ENCODE measurements at regions not wholly inside any gene's neighbourhood (a gene's known extent, or its start where the extent isn't known, plus 50 kb on each side); places are given as distances from the start of the nearest gene placed in this dataset.

DNA sequence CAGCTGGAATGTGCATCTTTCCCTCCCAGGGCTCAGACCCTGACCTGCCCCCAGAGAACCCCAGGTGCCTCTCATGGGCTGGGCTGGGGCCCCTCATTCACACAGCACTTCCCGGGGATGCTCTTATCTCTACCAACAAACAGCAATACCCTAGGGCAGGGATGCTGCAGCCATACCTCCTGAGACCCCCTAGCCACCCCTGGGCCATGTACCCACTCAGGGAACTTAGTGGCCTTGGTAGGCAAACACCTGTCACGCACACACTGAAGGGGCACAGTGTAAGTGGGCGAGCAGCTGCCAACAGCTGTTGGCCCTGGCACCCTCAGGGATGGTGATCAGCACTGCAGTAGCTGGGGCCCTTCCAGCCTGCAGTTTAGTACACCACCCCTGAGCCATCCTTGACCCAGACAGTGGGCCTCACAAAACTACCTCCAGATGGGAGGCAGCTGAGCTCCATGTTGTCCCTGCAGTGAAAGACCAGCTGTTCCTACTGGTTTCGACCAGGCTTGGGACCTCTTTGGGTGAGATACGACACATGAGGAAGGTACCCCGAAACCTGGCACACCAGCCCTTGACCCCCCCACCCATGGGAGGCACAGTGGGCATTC is 1723.6 kb downstream of the TP53TG3F start:
- TF ChIP-seq ZNF701 (tag by site-specific recombination; IDR thresholded peaks at IDR 0.05) (no peak), HOXA7 (CRISPR knock-in tag; IDR thresholded peaks at IDR 0.05; ENCODE audit: borderline replicate concordance) (no peak), GLI2 (tag by site-specific recombination; IDR thresholded peaks at IDR 0.05; ENCODE audit: borderline replicate concordance, low read depth) (no peak), ZSCAN16 (tag by site-specific recombination; IDR thresholded peaks at IDR 0.05) (no peak), ZNF610 (tag by site-specific recombination; IDR thresholded peaks at IDR 0.05; ENCODE audit: borderline replicate concordance) (no peak), ZNF501 (tag by site-specific recombination; IDR thresholded peaks at IDR 0.05) (no peak), PRDM1 (tag by site-specific recombination; IDR thresholded peaks at IDR 0.05) (no peak), ZNF843 (tag by site-specific recombination; IDR thresholded peaks at IDR 0.05) (no peak), ZNF600 (tag by site-specific recombination; IDR thresholded peaks at IDR 0.05) (no peak), ZNF529 (tag by site-specific recombination; IDR thresholded peaks at IDR 0.05; ENCODE audit: insufficient replicate concordance) (no peak), ZBTB7A (tag by site-specific recombination; IDR thresholded peaks at IDR 0.05; ENCODE audit: low read depth) (no peak), ZNF48 (tag by site-specific recombination; IDR thresholded peaks at IDR 0.05) (no peak), ZNF777 (tag by site-specific recombination; IDR thresholded peaks at IDR 0.05; ENCODE audit: borderline replicate concordance) (no peak)
- TF ChIP-seq, protein P1, sequence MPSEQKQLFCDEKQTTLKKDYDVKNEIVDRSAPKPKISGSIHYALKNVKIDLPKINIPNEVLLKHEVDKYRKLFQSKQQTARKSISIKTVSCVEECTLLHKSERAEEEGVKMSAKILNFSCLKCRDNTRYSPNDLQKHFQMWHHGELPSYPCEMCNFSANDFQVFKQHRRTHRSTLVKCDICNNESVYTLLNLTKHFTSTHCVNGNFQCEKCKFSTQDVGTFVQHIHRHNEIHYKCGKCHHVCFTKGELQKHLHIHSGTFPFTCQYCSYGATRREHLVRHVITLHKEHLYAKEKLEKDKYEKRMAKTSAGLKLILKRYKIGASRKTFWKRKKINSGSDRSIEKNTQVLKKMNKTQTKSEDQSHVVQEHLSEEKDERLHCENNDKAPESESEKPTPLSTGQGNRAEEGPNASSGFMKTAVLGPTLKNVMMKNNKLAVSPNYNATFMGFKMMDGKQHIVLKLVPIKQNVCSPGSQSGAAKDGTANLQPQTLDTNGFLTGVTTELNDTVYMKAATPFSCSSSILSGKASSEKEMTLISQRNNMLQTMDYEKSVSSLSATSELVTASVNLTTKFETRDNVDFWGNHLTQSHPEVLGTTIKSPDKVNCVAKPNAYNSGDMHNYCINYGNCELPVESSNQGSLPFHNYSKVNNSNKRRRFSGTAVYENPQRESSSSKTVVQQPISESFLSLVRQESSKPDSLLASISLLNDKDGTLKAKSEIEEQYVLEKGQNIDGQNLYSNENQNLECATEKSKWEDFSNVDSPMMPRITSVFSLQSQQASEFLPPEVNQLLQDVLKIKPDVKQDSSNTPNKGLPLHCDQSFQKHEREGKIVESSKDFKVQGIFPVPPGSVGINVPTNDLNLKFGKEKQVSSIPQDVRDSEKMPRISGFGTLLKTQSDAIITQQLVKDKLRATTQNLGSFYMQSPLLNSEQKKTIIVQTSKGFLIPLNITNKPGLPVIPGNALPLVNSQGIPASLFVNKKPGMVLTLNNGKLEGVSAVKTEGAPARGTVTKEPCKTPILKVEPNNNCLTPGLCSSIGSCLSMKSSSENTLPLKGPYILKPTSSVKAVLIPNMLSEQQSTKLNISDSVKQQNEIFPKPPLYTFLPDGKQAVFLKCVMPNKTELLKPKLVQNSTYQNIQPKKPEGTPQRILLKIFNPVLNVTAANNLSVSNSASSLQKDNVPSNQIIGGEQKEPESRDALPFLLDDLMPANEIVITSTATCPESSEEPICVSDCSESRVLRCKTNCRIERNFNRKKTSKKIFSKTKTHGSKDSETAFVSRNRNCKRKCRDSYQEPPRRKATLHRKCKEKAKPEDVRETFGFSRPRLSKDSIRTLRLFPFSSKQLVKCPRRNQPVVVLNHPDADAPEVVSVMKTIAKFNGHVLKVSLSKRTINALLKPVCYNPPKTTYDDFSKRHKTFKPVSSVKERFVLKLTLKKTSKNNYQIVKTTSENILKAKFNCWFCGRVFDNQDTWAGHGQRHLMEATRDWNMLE (tag by site-specific recombination; conservative IDR thresholded peaks at IDR 0.05; ENCODE audit: low read depth), result no peak
- TF ChIP-seq, protein P2, sequence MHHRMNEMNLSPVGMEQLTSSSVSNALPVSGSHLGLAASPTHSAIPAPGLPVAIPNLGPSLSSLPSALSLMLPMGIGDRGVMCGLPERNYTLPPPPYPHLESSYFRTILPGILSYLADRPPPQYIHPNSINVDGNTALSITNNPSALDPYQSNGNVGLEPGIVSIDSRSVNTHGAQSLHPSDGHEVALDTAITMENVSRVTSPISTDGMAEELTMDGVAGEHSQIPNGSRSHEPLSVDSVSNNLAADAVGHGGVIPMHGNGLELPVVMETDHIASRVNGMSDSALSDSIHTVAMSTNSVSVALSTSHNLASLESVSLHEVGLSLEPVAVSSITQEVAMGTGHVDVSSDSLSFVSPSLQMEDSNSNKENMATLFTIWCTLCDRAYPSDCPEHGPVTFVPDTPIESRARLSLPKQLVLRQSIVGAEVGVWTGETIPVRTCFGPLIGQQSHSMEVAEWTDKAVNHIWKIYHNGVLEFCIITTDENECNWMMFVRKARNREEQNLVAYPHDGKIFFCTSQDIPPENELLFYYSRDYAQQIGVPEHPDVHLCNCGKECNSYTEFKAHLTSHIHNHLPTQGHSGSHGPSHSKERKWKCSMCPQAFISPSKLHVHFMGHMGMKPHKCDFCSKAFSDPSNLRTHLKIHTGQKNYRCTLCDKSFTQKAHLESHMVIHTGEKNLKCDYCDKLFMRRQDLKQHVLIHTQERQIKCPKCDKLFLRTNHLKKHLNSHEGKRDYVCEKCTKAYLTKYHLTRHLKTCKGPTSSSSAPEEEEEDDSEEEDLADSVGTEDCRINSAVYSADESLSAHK (tag by site-specific recombination; IDR thresholded peaks at IDR 0.05), result no peak
- TF ChIP-seq, protein P3, sequence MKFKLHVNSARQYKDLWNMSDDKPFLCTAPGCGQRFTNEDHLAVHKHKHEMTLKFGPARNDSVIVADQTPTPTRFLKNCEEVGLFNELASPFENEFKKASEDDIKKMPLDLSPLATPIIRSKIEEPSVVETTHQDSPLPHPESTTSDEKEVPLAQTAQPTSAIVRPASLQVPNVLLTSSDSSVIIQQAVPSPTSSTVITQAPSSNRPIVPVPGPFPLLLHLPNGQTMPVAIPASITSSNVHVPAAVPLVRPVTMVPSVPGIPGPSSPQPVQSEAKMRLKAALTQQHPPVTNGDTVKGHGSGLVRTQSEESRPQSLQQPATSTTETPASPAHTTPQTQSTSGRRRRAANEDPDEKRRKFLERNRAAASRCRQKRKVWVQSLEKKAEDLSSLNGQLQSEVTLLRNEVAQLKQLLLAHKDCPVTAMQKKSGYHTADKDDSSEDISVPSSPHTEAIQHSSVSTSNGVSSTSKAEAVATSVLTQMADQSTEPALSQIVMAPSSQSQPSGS (tag by site-specific recombination; IDR thresholded peaks at IDR 0.05; ENCODE audit: low read depth), result no peak
- TF ChIP-seq, protein P4, sequence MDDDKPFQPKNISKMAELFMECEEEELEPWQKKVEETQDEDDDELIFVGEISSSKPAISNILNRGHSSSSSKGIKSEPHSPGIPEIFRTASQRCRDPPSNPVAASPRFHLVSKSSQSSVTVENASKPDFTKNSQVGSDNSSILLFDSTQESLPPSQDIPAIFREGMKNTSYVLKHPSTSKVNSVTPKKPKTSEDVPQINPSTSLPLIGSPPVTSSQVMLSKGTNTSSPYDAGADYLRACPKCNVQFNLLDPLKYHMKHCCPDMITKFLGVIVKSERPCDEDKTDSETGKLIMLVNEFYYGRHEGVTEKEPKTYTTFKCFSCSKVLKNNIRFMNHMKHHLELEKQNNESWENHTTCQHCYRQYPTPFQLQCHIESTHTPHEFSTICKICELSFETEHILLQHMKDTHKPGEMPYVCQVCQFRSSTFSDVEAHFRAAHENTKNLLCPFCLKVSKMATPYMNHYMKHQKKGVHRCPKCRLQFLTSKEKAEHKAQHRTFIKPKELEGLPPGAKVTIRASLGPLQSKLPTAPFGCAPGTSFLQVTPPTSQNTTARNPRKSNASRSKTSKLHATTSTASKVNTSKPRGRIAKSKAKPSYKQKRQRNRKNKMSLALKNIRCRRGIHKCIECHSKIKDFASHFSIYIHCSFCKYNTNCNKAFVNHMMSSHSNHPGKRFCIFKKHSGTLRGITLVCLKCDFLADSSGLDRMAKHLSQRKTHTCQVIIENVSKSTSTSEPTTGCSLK (tag by site-specific recombination; IDR thresholded peaks at IDR 0.05), result no peak
- Histone ChIP-seq H3K4me1 (ENCODE audit: control insufficient read depth, insufficient read depth, low read length) (no peaks in the 10 kb centered on the region), H3K36me3 (ENCODE audit: control insufficient read depth in 2 of 2, insufficient read depth in 1 of 2, low read length in 2 of 2) (no peaks in the 10 kb centered on the region), H3K9me3 (ENCODE audit: control insufficient read depth, insufficient read depth, low read depth, low read length) (no peaks in the 10 kb centered on the region), H3K27ac (ENCODE audit: extremely low read depth, low read depth, low read length) (no peak overlapping the region), H3K4me3 (ENCODE audit: low read depth, low read length) (no peak overlapping the region)
- POLR2A ChIA-PET, result no interaction called here
- CTCF ChIA-PET, result no interaction called here
